ENCODE measurements at regions not wholly inside any gene's neighbourhood (a gene's known extent, or its start where the extent isn't known, plus 50 kb on each side); places are given as distances from the start of the nearest gene placed in this dataset.

- Mint-ChIP-seq H3K9me3 (no peaks in the 10 kb centered on the region), H3K27me3 (ENCODE audit: low read depth) (peaks cover 2% of the 10 kb centered on the region), H3K36me3 (no peaks in the 10 kb centered on the region), H3K4me1 (no peaks in the 10 kb centered on the region), H3K27ac (no peak overlapping the region), H3K4me3 (no peak overlapping the region)
- no peak for TF ChIP-seq CTCF (IDR thresholded peaks at IDR 0.05; ENCODE audit: unreplicated experiment)
- DNase-seq (ENCODE audit: low spot score in 2 of 2, unreplicated experiment in 2 of 2), result no peak
Observed at GRCh38 chr14:61992926-61993325, 230.7 kb downstream of the SNAPC1 start.

GRCh38 chr14:61994589-61994988, 232.4 kb downstream of the SNAPC1 start:
- Mint-ChIP-seq H3K27me3 (ENCODE audit: low read depth) (peaks cover 2% of the 10 kb centered on the region), H3K9me3 (no peaks in the 10 kb centered on the region), H3K36me3 (no peaks in the 10 kb centered on the region), H3K27ac (no peak overlapping the region), H3K4me3 (no peak overlapping the region), H3K4me1 (no peaks in the 10 kb centered on the region)
- no peak for TF ChIP-seq CTCF (IDR thresholded peaks at IDR 0.05; ENCODE audit: unreplicated experiment)
- no peak for DNase-seq (ENCODE audit: low spot score in 2 of 2, unreplicated experiment in 2 of 2)

GRCh38 chr14:61996753-61997152, 234.5 kb downstream of the SNAPC1 start:
- TF ChIP-seq CTCF (IDR thresholded peaks at IDR 0.05; ENCODE audit: unreplicated experiment), result no peak
- H3K27me3 Mint-ChIP-seq (ENCODE audit: low read depth), result peaks cover 2% of the 10 kb centered on the region

GRCh38 chr14:61997161-61997560, 234.9 kb downstream of the SNAPC1 start:
- peaks cover 10% of the 10 kb centered on the region for H3K9me3 Mint-ChIP-seq
- no peak for DNase-seq (ENCODE audit: low spot score in 2 of 2, unreplicated experiment in 2 of 2)
- TF ChIP-seq CTCF (IDR thresholded peaks at IDR 0.05; ENCODE audit: unreplicated experiment), result no peak
- no peaks in the 10 kb centered on the region for H3K4me1 Mint-ChIP-seq
- no peak overlapping the region for H3K4me3 Mint-ChIP-seq
- peaks cover 2% of the 10 kb centered on the region for H3K27me3 Mint-ChIP-seq (ENCODE audit: low read depth)
- H3K27ac Mint-ChIP-seq, result no peak overlapping the region
- H3K36me3 Mint-ChIP-seq, result no peaks in the 10 kb centered on the region

More at GRCh38 chr14:61996753-61997152, 234.5 kb downstream of the SNAPC1 start:
- Mint-ChIP-seq H3K36me3 (no peaks in the 10 kb centered on the region), H3K4me1 (no peaks in the 10 kb centered on the region), H3K9me3 (peaks cover 6% of the 10 kb centered on the region), H3K4me3 (no peak overlapping the region), H3K27ac (no peak overlapping the region)
- no peak for DNase-seq (ENCODE audit: low spot score in 2 of 2, unreplicated experiment in 2 of 2)

GRCh38 chr14:62001963-62002362, 239.7 kb downstream of the SNAPC1 start:
- Mint-ChIP-seq H3K27me3 (ENCODE audit: low read depth) (no peaks in the 10 kb centered on the region), H3K4me3 (no peak overlapping the region), H3K4me1 (no peaks in the 10 kb centered on the region), H3K36me3 (no peaks in the 10 kb centered on the region), H3K27ac (no peak overlapping the region), H3K9me3 (peaks cover 26% of the 10 kb centered on the region)
- TF ChIP-seq CTCF (IDR thresholded peaks at IDR 0.05; ENCODE audit: unreplicated experiment), result no peak
- no peak for DNase-seq (ENCODE audit: low spot score in 2 of 2, unreplicated experiment in 2 of 2)

- Mint-ChIP-seq H3K36me3 (no peaks in the 10 kb centered on the region), H3K4me3 (no peak overlapping the region), H3K4me1 (no peaks in the 10 kb centered on the region), H3K9me3 (peaks cover 26% of the 10 kb centered on the region), H3K27me3 (ENCODE audit: low read depth) (no peaks in the 10 kb centered on the region), H3K27ac (no peak overlapping the region)
- no peak for DNase-seq (ENCODE audit: low spot score in 2 of 2, unreplicated experiment in 2 of 2)
- no peak for TF ChIP-seq CTCF (IDR thresholded peaks at IDR 0.05; ENCODE audit: unreplicated experiment)
Observed at GRCh38 chr14:62002642-62003041, 240.4 kb downstream of the SNAPC1 start.
